GM19025 (cell line): ENCODE measurements at regions not wholly inside any gene's neighbourhood (a gene's known extent, or its start where the extent isn't known, plus 50 kb on each side); places are given as distances from the start of the nearest gene placed in this dataset.

Source experiments
- ATAC-seq: cut with Tn5 transposase; IDR thresholded peaks from one replicate; pipeline ENCODE4 v1.9.1; 2021; ENCODE audit warnings: mild to moderate bottlenecking, low read depth, moderate library complexity; ENCODE audit not compliant: unreplicated experiment

DNA sequence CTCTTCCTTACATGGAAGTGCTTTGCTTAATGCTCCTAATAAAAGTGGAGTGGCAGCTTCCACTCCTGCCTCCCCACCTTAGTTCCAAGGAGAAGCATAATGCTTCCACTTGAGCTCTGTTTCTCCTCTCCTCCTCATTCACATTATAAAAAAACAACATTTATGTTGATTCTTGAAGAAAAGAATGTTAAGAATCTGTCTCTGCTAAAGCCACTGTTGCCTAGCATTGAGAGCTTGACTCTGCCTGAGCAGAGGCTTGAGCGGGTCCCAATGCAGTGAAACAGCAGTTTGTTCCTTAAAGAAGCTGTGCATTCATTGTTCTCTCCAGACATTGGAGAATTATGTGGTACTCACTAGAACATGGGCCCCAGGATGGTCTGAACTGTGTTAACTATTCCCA, 101.5 kb upstream of the GHR start:
- no peak for ATAC-seq

DNA sequence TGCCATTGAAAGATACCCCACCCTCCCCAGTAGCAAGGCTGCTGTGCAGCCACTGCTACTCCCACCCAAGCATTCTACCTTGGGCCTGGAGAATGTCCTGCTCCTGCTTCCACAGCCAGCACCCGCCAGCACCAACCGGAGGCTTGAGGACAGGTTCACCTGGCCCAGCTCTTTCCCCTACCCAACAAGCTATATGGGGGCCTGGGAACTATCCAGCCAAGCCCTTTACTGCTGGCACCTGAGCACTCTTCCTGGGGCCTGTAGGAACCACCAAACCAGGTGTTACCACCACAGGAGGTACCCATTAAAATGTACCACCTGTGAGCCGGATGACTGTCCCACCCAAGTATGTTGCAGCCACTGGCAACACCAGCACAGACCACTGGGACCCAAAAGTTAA, 86.1 kb upstream of the GHR start:
- ATAC-seq = no peak

- ATAC-seq = no peak
Measured at GRCh38 chr5:42337607-42338006, 85.6 kb upstream of the GHR start.

- no peak for ATAC-seq
Measured at GRCh38 chr5:42338136-42338535, 85.1 kb upstream of the GHR start.

- no peak for ATAC-seq
Measured at GRCh38 chr5:42349163-42349562, 74.1 kb upstream of the GHR start.

- no peak for ATAC-seq
Measured at GRCh38 chr5:42351956-42352355, 71.3 kb upstream of the GHR start.

DNA sequence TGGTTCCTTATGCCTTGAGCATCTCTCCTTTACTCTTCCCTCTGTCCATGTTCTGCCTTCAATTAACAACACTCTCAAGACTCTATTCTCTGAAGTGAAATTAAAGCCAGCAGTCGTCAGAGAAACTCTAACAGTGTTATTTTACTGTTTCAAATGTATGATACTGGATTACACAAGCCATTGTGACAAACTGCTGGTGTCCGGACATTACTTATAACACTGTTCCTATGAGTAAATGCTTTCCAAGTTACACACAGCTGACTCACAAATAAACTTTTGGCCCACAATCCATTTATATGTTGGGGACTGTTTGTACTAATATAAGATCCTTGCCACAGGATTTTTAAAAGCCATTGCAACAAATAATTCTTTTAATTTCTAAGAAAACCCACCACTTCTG, 63.2 kb upstream of the GHR start:
- ATAC-seq = no peak

GRCh38 chr5:42360616-42361314, 62.5 kb upstream of the GHR start:
- ATAC-seq = no peak

- no peak for ATAC-seq
Measured at GRCh38 chr5:42361315-42361688, 61.9 kb upstream of the GHR start.

DNA sequence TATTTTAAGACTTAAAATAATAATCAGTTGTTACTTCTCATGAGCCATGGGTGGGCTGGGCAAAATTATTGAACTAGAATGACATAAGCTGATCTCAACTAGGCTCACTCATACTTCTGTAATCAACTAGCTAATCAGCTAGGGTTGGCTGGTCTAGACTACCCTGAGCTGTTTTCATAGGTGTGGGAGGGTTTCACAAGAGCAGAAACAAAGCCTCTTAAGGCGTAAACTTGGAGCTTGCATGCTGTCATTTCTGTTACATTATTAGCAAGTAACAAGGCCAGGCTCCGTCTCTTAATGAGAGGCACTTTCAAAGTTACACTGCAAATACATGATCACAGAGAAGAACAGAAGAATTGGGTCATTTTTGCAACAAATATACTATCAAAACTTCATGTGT, 57.2 kb upstream of the GHR start:
- ATAC-seq = no peak
